Peyer's patch (tissue), 4 donors: ENCODE measurements at regions not wholly inside any gene's neighbourhood (a gene's known extent, or its start where the extent isn't known, plus 50 kb on each side); places are given as distances from the start of the nearest gene placed in this dataset.

Source experiments
- CTCF ChIP-seq, 6 experiments: fragments of 450-650 bp in 4 of 6; fragments of 200-600 bp in 2 of 6; sonication (generic) in 1 of 6; IDR thresholded peaks; one replicate each; pipeline ENCODE4 v1.5.1; 2017 to 2019; ENCODE audit warnings: antibody characterized with exemption in 6 of 6, mild to moderate bottlenecking in 3 of 6, moderate library complexity in 1 of 6
- POLR2A ChIP-seq, 2 donors: fragments of 450-650 bp; IDR thresholded peaks; one replicate each; pipeline ENCODE4 v1.5.1; 2017; ENCODE audit warnings: antibody characterized with exemption in 2 of 2, mild to moderate bottlenecking in 2 of 2, moderate library complexity in 2 of 2

- peak in 1 of 6 experiments; percentile 11 for TF ChIP-seq CTCF (IDR thresholded peaks at IDR 0.05)
- no peak for TF ChIP-seq POLR2A (IDR thresholded peaks at IDR 0.05)
These were observed 755.7 kb upstream of the ALCAM start for GRCh38 chr3:104610730-104611652.
